Lung (tissue), 11 donors: ENCODE measurements at regions not wholly inside any gene's neighbourhood (a gene's known extent, or its start where the extent isn't known, plus 50 kb on each side); places are given as distances from the start of the nearest gene placed in this dataset.

Experiments
- ATAC-seq: fragments of 200-7000 bp; cut with Tn5 transposase; one replicate; pipeline ENCODE4 v1.9.1; 2020; ENCODE audit warnings: moderate number of reproducible peaks; ENCODE audit not compliant: insufficient read depth, low FRiP score
- DNase-seq, 3 donors: peaks; one replicate each; pipeline ENCODE4 v3.0.0-alpha.2; 2013 to 2017
- H3K27ac ChIP-seq, 2 donors: one replicate each; pipeline ENCODE4 v1.5.1; 2013; ENCODE audit warnings: mild to moderate bottlenecking in 2 of 2, moderate library complexity in 2 of 2, control low read depth in 1 of 2, inconsistent platforms in 1 of 2, low read depth in 1 of 2, low read length in 1 of 2
- H3K27me3 ChIP-seq, 3 donors: one replicate each; pipeline ENCODE4 v1.5.1; 2013; ENCODE audit warnings: low read length in 2 of 3; ENCODE audit not compliant: control insufficient read depth in 3 of 3, insufficient read depth in 3 of 3
- H3K36me3 ChIP-seq, 4 donors: one replicate each; pipeline ENCODE4 v1.5.1; 2013; ENCODE audit warnings: low read length in 4 of 4, mild to moderate bottlenecking in 1 of 4, moderate library complexity in 1 of 4; ENCODE audit not compliant: control insufficient read depth in 4 of 4, insufficient read depth in 4 of 4
- H3K4me1 ChIP-seq, 5 donors: one replicate each; pipeline ENCODE4 v1.5.1; 2013; ENCODE audit warnings: low read length in 5 of 5, mild to moderate bottlenecking in 2 of 5, moderate library complexity in 1 of 5; ENCODE audit not compliant: control insufficient read depth in 5 of 5, insufficient read depth in 5 of 5
- H3K4me3 ChIP-seq: one replicate; pipeline ENCODE4 v1.5.1; 2013; ENCODE audit warnings: mild to moderate bottlenecking, control low read depth, moderate library complexity
- H3K9ac ChIP-seq, 2 donors: one replicate each; pipeline ENCODE4 v1.5.1; 2013; ENCODE audit warnings: low read length in 2 of 2, control low read depth in 1 of 2; ENCODE audit not compliant: insufficient read depth in 1 of 2
- H3K9me3 ChIP-seq, 4 donors: one replicate each; pipeline ENCODE4 v1.5.1; 2013; ENCODE audit warnings: low read length in 3 of 4, mild to moderate bottlenecking in 1 of 4, moderate library complexity in 1 of 4; ENCODE audit not compliant: control insufficient read depth in 4 of 4, insufficient read depth in 3 of 4
- CTCF ChIP-seq: IDR thresholded peaks from 2 replicates; pipeline ENCODE4 v1.5.1; 2012; ENCODE audit warnings: mild to moderate bottlenecking; ENCODE audit errors: control extremely low read depth, extremely low read depth
- WGBS, 2 donors: extraction: QIAGEN DNeasy Blood & Tissue Kit; methylation state at CpG; one replicate each; pipeline ENCODE4 v1.1.7; 2013; 5-methylcytosine and 5-hydroxymethylcytosine counted together
- donor health status: control.
- donor health status: control.
- donor health status: Bipolar disorder and iron deficiency.
- donor health status: healthy.
- donor health status: DM: yes; HTN: yes; CAD: no.

- TF ChIP-seq CTCF, result no peak
- Histone ChIP-seq H3K27me3 (no peaks in the 10 kb centered on the region), H3K27ac (no peak overlapping the region), H3K9ac (no peak overlapping the region), H3K4me3 (no peak overlapping the region), H3K36me3 (no peaks in the 10 kb centered on the region), H3K4me1 (no peaks in the 10 kb centered on the region), H3K9me3 (no peaks in the 10 kb centered on the region)
- WGBS, 2 donors, result 72 to 79% methylated on average over 2 of the region's 2 CpGs
- no peak for ATAC-seq
- no peak for DNase-seq
Measured at GRCh38 chr4:144820011-144820727, 174.2 kb downstream of the HHIP start.

- no peak for ATAC-seq
- no peak overlapping the region for H3K27ac ChIP-seq
- DNase-seq, result peak in 1 of 3 donors; percentile 1
Measured at GRCh38 chr4:144820728-144821085, 174.8 kb downstream of the HHIP start.

GRCh38 chr4:144831971-144832370, 186.0 kb downstream of the HHIP start:
- Histone ChIP-seq H3K9ac (no peak overlapping the region), H3K9me3 (peaks cover 0 to 1% (median 0%) of the 10 kb centered on the region in 4 donors), H3K27me3 (no peaks in the 10 kb centered on the region), H3K36me3 (no peaks in the 10 kb centered on the region), H3K27ac (no peak overlapping the region), H3K4me3 (no peak overlapping the region), H3K4me1 (no peaks in the 10 kb centered on the region)
- peak in 2 of 3 donors; percentile 4 to 13 for DNase-seq
- TF ChIP-seq CTCF, result no peak
- no peak for ATAC-seq
- WGBS, 2 donors, result 43 to 53% methylated on average over 2 of the region's 2 CpGs

More at GRCh38 chr4:144820728-144821085, 174.8 kb downstream of the HHIP start:
- no peak for TF ChIP-seq CTCF
- 49 to 63% methylated on average over 2 of the region's 2 CpGs for WGBS, 2 donors
- H3K36me3 ChIP-seq, result no peaks in the 10 kb centered on the region
- H3K27me3 ChIP-seq, result no peaks in the 10 kb centered on the region
- H3K4me1 ChIP-seq, result no peaks in the 10 kb centered on the region
- H3K4me3 ChIP-seq, result no peak overlapping the region
- H3K9ac ChIP-seq, result no peak overlapping the region
- H3K9me3 ChIP-seq, result no peaks in the 10 kb centered on the region

DNA sequence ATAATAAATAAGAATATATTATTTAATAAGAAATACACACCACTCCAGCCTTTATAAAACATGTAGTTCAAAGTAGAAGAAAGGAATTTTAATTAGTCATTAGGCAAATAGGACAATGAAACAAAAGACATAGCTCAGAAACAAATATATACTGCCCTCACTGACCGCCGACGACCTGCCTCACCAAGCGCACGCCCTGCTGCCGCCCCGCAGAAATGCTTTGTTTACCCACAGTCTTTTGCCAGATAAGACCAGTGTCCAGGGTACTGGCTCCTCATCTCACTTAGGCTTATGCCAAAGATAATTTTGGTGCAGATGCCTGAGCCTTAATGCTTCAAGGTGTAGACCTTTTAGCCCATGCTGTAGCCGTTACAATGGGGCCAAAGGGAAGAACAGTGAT, 199.5 kb downstream of the HHIP start:
- Histone ChIP-seq H3K9ac (no peak overlapping the region), H3K4me1 (no peaks in the 10 kb centered on the region), H3K4me3 (no peak overlapping the region), H3K27ac (no peak overlapping the region), H3K36me3 (no peaks in the 10 kb centered on the region), H3K27me3 (no peaks in the 10 kb centered on the region), H3K9me3 (peaks cover 0 to 2% (median 0%) of the 10 kb centered on the region in 4 donors)
- DNase-seq (no peak), ATAC-seq (no peak)
- 90 to 91% methylated on average over 8 of the region's 8 CpGs for WGBS, 2 donors
- TF ChIP-seq CTCF, result no peak
